SK-N-SH (cell line): ENCODE measurements at regions not wholly inside any gene's neighbourhood (a gene's known extent, or its start where the extent isn't known, plus 50 kb on each side); places are given as distances from the start of the nearest gene placed in this dataset.
"Not testable (repeated sequence)": the region's sequence is repeated elsewhere in the genome, so short reads cannot be mapped to it uniquely, and the experiment has no call there.

Source experiments
- FOXJ3 ChIP-seq: sonication (generic); formaldehyde crosslinking; IDR thresholded peaks from 2 replicates; pipeline ENCODE4 v1.5.1; 2020; ENCODE audit warnings: mild to moderate bottlenecking, missing genetic modification reagents
- FOXM1 ChIP-seq: IDR thresholded peaks from 2 replicates; pipeline ENCODE4 v1.4.0; 2012; ENCODE audit warnings: low read depth, mild to moderate bottlenecking
- GATA2 ChIP-seq: sonication (generic); formaldehyde crosslinking; IDR thresholded peaks from 2 replicates; pipeline ENCODE4 v1.5.0; 2020; ENCODE audit warnings: mild to moderate bottlenecking, missing genetic modification reagents
- JUND ChIP-seq: IDR thresholded peaks from 2 replicates; pipeline ENCODE4 v1.4.0; 2012
- MXI1 ChIP-seq: IDR thresholded peaks from 2 replicates; pipeline ENCODE4 v1.6.1; 2012; ENCODE audit warnings: mild to moderate bottlenecking, low read depth, low read length, improper control_type of control experiment
- RAD21 ChIP-seq: IDR thresholded peaks from 2 replicates; pipeline ENCODE4 v1.6.1; 2012; ENCODE audit warnings: mild to moderate bottlenecking, low read length
- SMC3 ChIP-seq: IDR thresholded peaks from 2 replicates; pipeline ENCODE4 v1.6.1; 2012; ENCODE audit warnings: low read depth, low read length, improper control_type of control experiment
- TAF1 ChIP-seq: IDR thresholded peaks from 2 replicates; pipeline ENCODE4 v1.6.1; 2012; ENCODE audit warnings: low read depth, mild to moderate bottlenecking, low read length, moderate library complexity, borderline replicate concordance
- TF ChIP-seq, protein P1 (sequence below): fragments of 200-600 bp; sonication (generic); IDR thresholded peaks from 2 replicates; pipeline ENCODE4 v1.6.1; 2017; ENCODE audit warnings: antibody characterized with exemption, mild to moderate bottlenecking, moderate library complexity
- TF ChIP-seq, protein P2 (sequence below): IDR thresholded peaks from 2 replicates; pipeline ENCODE4 v1.6.1; 2012; ENCODE audit warnings: mild to moderate bottlenecking, low read depth, low read length, moderate library complexity
- TF ChIP-seq, protein P3 (sequence below): fragments of 150-350 bp; IDR thresholded peaks from 2 replicates; pipeline ENCODE4 v1.6.1; 2016; ENCODE audit warnings: mild to moderate bottlenecking, low read depth, low read length

DNA sequence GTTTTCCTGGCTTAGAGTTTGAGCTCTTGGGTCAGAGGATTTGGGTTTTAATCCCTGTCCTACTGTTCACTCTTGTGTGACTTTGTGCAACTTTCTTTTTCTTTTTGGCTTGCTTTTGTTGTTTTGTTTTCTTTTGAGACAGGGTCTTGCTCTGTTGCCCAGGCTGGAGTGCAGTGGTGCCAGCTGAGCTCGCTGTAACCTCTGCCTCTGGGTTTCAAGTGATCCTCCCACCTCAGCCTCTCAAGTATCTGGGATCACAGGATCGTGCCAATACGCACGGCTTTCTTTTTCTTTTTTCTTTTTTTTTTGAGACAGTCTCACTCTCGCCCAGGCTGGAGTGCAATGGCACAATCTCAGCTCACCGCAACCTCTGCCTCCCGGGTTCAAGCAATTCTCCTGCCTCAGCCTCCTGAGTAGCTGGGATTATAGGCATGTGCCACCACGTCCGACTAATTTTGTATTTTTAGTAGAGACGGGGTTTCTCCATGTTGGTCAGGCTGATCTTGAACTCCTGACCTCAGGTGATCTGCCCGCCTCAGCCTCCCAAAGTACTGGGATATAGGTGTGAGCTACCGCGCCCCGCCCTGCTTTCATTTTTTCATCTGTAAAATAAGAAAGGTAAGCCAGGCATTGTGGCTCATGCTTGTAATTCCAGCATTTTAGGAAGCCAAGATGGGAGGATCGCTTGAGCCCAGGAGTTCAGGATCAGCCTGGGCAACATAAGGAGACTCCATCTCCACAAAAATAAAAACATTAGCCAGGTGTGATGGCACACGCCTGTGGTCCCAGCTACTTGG is 76.1 kb upstream of the ZNF217 start:
- TF ChIP-seq, protein P1, sequence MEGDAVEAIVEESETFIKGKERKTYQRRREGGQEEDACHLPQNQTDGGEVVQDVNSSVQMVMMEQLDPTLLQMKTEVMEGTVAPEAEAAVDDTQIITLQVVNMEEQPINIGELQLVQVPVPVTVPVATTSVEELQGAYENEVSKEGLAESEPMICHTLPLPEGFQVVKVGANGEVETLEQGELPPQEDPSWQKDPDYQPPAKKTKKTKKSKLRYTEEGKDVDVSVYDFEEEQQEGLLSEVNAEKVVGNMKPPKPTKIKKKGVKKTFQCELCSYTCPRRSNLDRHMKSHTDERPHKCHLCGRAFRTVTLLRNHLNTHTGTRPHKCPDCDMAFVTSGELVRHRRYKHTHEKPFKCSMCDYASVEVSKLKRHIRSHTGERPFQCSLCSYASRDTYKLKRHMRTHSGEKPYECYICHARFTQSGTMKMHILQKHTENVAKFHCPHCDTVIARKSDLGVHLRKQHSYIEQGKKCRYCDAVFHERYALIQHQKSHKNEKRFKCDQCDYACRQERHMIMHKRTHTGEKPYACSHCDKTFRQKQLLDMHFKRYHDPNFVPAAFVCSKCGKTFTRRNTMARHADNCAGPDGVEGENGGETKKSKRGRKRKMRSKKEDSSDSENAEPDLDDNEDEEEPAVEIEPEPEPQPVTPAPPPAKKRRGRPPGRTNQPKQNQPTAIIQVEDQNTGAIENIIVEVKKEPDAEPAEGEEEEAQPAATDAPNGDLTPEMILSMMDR = not testable (repeated sequence)
- TF ChIP-seq, protein P2, sequence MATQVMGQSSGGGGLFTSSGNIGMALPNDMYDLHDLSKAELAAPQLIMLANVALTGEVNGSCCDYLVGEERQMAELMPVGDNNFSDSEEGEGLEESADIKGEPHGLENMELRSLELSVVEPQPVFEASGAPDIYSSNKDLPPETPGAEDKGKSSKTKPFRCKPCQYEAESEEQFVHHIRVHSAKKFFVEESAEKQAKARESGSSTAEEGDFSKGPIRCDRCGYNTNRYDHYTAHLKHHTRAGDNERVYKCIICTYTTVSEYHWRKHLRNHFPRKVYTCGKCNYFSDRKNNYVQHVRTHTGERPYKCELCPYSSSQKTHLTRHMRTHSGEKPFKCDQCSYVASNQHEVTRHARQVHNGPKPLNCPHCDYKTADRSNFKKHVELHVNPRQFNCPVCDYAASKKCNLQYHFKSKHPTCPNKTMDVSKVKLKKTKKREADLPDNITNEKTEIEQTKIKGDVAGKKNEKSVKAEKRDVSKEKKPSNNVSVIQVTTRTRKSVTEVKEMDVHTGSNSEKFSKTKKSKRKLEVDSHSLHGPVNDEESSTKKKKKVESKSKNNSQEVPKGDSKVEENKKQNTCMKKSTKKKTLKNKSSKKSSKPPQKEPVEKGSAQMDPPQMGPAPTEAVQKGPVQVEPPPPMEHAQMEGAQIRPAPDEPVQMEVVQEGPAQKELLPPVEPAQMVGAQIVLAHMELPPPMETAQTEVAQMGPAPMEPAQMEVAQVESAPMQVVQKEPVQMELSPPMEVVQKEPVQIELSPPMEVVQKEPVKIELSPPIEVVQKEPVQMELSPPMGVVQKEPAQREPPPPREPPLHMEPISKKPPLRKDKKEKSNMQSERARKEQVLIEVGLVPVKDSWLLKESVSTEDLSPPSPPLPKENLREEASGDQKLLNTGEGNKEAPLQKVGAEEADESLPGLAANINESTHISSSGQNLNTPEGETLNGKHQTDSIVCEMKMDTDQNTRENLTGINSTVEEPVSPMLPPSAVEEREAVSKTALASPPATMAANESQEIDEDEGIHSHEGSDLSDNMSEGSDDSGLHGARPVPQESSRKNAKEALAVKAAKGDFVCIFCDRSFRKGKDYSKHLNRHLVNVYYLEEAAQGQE = not testable (repeated sequence)
- TF ChIP-seq, protein P3, sequence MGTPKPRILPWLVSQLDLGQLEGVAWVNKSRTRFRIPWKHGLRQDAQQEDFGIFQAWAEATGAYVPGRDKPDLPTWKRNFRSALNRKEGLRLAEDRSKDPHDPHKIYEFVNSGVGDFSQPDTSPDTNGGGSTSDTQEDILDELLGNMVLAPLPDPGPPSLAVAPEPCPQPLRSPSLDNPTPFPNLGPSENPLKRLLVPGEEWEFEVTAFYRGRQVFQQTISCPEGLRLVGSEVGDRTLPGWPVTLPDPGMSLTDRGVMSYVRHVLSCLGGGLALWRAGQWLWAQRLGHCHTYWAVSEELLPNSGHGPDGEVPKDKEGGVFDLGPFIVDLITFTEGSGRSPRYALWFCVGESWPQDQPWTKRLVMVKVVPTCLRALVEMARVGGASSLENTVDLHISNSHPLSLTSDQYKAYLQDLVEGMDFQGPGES = not testable (repeated sequence)
- TF ChIP-seq SMC3; FOXJ3 (CRISPR knock-in tag); FOXM1; GATA2 (CRISPR knock-in tag); RAD21; MXI1; TAF1; JUND: not testable (repeated sequence)
